ENCODE measurements at regions not wholly inside any gene's neighbourhood (a gene's known extent, or its start where the extent isn't known, plus 50 kb on each side); places are given as distances from the start of the nearest gene placed in this dataset.

- Histone ChIP-seq H3K4me1 (no peaks in the 10 kb centered on the region), H3K36me3 (no peaks in the 10 kb centered on the region), H3K27ac (no peak overlapping the region), H3K27me3 (no peaks in the 10 kb centered on the region), H3K4me3 (no peak overlapping the region), H3K9me3 (no peaks in the 10 kb centered on the region)
- DNase-seq (no peak), ATAC-seq (no peak)
- intact Hi-C loops (cut with DNase I) = no loop called here
- TF ChIP-seq CTCF (IDR thresholded peaks at IDR 0.05) = no peak
Measured at GRCh38 chr10:129165770-129166169, 301.3 kb upstream of the MGMT start.

GRCh38 chr10:129168660-129169059, 298.4 kb upstream of the MGMT start:
- intact Hi-C loops (cut with DNase I) = no loop called here
- no peaks in the 10 kb centered on the region for H3K27me3 ChIP-seq
- no peaks in the 10 kb centered on the region for H3K36me3 ChIP-seq
- H3K4me3 ChIP-seq = no peak overlapping the region
- H3K27ac ChIP-seq = no peak overlapping the region
- H3K9me3 ChIP-seq = no peaks in the 10 kb centered on the region
- DNase-seq (no peak), ATAC-seq (no peak)
- H3K4me1 ChIP-seq = no peaks in the 10 kb centered on the region
- TF ChIP-seq CTCF (IDR thresholded peaks at IDR 0.05) = no peak

- no peaks in the 10 kb centered on the region for H3K36me3 ChIP-seq
- no peaks in the 10 kb centered on the region for H3K4me1 ChIP-seq
- no peak for DNase-seq
- H3K27me3 ChIP-seq = no peaks in the 10 kb centered on the region
- no peak overlapping the region for H3K27ac ChIP-seq
- ATAC-seq = no peak
- H3K4me3 ChIP-seq = no peak overlapping the region
- H3K9me3 ChIP-seq = no peaks in the 10 kb centered on the region
- TF ChIP-seq CTCF (IDR thresholded peaks at IDR 0.05) = no peak
- intact Hi-C loops (cut with DNase I) = no loop called here
Measured at GRCh38 chr10:129169115-129169514, 297.9 kb upstream of the MGMT start.

GRCh38 chr10:129170812-129171211, 296.2 kb upstream of the MGMT start:
- no peak for TF ChIP-seq CTCF (IDR thresholded peaks at IDR 0.05)
- H3K36me3 ChIP-seq = no peaks in the 10 kb centered on the region

GRCh38 chr10:129171812-129172211, 295.2 kb upstream of the MGMT start:
- Histone ChIP-seq H3K36me3 (no peaks in the 10 kb centered on the region), H3K27me3 (peaks cover 3% of the 10 kb centered on the region), H3K9me3 (no peaks in the 10 kb centered on the region), H3K27ac (no peak overlapping the region), H3K4me1 (no peaks in the 10 kb centered on the region), H3K4me3 (no peak overlapping the region)
- intact Hi-C loops (cut with DNase I) = no loop called here
- no peak for TF ChIP-seq CTCF (IDR thresholded peaks at IDR 0.05)
- ATAC-seq (no peak), DNase-seq (no peak)

More at GRCh38 chr10:129170812-129171211, 296.2 kb upstream of the MGMT start:
- H3K9me3 ChIP-seq = no peaks in the 10 kb centered on the region
- ATAC-seq = no peak
- no peak overlapping the region for H3K27ac ChIP-seq
- H3K4me1 ChIP-seq = no peaks in the 10 kb centered on the region
- intact Hi-C loops (cut with DNase I) = no loop called here
- DNase-seq = no peak
- no peak overlapping the region for H3K4me3 ChIP-seq
- H3K27me3 ChIP-seq = peaks cover 2% of the 10 kb centered on the region
